GM19397 (cell line): ENCODE measurements at regions not wholly inside any gene's neighbourhood (a gene's known extent, or its start where the extent isn't known, plus 50 kb on each side); places are given as distances from the start of the nearest gene placed in this dataset.
"Not testable (repeated sequence)": the region's sequence is repeated elsewhere in the genome, so short reads cannot be mapped to it uniquely, and the experiment has no call there.

ENCODE experiments used
- ATAC-seq: cut with Tn5 transposase; IDR thresholded peaks from one replicate; pipeline ENCODE4 v1.9.1; 2021; ENCODE audit warnings: mild to moderate bottlenecking, moderate library complexity; ENCODE audit not compliant: unreplicated experiment

DNA sequence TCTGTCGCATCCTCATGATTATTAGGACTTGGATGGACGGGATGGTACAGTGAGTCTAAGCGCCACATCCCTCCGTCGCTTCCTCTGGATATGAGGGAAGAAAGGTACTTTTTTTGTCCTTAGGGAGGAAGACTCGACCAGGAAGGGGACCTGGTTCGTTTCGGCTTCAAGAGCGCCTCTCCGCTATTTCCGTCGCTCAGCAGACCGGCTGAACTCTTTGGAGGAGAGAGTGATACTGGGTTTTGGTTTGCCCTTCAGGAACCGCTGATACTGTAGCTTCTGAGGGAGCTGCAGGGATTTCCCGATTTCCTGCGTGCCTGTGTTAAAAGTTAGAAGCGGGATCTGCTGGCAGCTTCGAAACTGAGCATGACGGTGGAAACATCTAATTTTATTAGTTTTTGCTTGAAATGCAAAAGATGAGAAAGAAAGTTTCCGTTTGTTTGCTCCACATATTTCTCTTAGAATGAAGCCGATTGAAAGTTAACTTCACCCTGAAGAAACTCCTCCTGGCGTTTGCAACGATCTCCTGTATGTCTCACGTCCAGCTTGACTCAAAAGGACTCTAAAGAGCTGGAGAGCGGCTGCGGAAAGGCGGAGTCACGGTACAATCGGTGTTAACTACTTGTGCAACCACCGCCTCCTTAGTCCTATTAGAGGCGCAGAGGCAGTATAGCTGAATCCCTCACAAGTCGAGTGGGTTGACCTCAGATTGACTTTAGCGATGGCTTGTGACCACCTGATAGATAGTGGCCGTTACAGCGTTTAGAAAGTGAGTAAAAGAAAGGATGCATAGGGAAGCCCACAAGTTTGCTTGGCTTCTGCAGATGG lies 129.4 kb downstream of the TRIM27 start:
- no peak for ATAC-seq

DNA sequence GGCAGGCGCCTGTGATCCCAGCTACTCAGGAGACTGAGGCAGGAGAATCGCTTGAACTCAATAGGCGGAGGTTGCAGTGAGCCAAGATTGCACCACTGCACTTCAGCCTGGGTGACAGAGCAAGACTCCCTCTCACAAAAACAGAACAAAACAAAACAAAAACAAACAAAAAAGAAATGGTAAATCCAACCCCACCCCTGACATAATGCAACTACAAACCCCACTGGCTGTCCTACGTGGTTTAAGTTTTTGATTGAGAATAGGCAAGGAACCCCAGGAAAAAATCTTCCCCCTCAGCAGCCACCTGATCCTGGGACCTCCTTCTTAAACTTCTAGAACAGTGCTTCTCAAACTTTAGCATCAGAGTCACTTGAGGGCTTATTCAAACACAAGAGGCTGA lies 123.1 kb downstream of the TRIM27 start:
- ATAC-seq = not testable (repeated sequence)

DNA sequence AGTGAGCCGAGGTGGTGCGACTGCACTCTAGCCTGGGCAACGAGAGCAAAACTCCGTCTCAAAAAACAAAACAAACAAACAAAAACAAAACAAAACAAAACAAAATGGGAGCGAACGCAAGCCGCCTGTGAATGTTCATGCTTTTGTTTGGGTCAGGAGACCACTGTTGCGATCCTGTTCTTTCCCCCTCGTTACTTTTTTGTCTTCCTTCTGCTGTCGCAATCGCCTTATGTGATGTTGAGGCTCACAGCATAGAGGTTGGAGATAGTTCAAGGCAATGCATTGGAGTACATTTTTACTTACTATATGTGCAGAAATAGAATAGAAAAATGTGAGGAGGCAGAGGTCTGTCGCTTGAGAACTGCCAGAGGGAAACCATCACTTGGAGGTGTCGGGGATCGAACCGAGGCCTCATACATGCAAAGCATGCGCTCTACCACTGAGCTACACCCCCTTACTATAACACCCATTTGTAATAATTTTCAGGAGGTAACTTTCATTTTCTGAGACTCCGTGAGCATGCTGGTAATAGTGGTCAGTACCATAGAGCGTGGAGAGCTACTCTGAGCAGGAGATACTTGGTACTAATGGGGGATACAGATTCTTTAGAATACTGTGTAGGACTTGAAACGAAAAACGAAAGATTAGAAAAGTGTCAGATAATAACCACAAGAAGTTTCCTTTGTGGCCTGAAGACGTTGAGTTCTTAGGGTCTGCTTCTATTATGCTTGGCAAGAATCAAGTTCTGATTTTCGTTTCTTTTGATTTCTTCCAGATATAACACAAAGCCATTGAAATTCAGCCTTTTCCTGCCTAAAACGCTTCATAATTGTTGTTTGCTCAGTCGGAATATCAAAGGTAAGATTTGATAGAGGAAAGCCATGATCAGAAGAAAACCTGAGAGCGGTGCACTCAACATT lies 121.1 kb downstream of the TRIM27 start:
- ATAC-seq = no peak

- ATAC-seq = no peak
Observed at GRCh38 chr6:28803337-28803709, 120.5 kb downstream of the TRIM27 start.

GRCh38 chr6:28807682-28808280 lies 116.0 kb downstream of the TRIM27 start:
- no peak for ATAC-seq

- ATAC-seq = no peak
Observed at GRCh38 chr6:28808383-28808782, 115.4 kb downstream of the TRIM27 start.

DNA sequence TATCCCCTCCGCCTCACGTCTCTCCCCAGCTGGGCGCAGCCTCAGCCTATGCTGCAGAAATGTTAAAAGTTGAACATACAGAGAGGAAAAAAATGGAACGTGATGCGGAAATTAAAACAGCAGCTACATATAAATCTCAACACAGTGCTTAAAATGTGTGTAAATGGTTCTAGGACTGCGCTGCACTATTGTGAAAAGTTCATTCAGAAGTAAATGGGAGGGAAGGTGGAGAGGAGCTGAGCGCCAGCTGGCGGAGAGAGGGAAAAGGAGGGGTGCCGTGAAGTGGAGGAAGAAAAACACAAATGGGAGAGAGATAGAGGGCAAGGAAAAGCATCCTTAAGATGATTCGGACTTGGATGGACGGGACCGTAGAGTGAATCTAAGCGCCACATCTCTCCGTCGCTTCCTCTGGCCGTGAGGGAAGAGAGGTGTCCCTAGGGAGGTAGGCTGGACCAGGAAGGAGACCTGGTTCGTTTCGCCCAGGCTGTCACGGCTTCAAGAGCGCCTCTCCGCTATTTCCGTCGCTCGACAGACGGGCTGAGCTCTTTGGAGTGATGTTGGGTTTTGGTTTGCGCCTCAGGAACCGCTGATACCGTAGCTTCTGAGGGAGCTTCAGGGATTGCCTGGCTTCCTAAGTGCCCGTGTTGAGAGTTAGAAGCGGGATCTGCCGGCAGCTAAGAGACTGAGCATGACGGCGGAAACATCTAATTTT lies 113.7 kb downstream of the TRIM27 start:
- ATAC-seq = no peak

DNA sequence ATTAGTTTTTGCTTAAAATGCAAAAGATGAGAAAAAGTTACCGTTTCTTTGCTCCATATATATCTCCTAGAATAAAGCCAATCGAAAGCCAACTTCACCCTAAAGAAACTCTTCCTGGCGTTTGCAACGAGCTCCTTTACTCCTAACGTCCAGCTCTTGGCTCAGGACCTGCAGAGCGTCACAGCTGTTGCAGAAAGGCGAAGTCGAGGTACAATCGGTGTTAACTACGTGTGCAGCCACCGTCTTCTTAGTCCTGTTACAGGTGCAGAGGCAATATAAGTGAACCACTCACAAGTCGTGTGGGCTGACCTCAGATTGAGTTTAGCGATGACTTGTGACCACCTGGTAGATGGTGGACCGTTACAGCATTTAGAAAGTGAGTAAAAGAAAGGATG lies 113.1 kb downstream of the TRIM27 start:
- no peak for ATAC-seq

DNA sequence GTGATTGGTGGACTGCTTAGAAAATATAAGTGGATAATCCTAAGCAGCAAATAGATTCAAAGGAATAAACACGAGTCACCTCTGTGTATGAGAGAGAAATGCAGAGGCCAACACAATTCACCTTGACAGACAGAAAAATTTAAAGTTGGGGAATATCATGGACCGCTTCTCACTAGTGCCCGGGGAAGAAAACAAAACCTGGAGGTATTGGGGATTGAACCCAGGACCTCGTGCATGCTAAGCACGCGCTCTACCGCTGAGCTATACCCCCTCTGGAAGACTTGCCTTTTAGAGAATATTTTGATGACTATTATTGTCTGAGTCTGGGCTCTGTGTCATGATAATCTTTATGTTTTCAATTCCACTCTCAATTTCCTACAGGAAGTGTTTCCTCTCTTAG lies 111.9 kb downstream of the TRIM27 start:
- ATAC-seq = no peak

GRCh38 chr6:28812778-28813569 lies 110.8 kb downstream of the TRIM27 start:
- ATAC-seq = no peak

GRCh38 chr6:28814032-28814976 lies 109.5 kb downstream of the TRIM27 start:
- ATAC-seq = no peak

DNA sequence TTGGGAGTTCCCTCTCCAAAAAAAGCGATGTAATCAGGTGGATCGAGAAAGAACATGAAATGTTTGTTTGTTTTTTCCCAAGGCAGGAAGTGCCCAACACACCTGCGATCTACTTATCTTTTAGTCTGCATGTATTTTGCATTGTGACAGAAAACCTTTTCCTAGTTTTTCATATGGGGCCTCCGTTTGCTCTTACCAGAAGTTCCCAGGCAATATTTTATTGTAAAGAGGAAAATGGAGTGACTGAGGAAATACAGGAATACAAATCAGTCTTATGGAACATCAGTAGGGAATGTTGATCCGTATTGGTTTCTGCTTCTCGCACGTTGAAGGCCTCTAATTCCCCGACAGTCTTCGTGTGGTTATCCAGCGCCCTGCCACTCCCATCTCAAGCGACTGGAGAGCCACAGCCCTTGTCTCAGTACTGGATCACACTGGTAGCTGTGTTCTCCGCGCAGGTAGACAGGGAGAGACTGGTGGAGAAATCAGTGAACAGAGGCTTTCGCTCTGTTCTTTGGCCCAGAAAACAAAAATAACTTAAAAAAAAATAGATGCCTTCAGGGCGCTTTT lies 107.4 kb downstream of the TRIM27 start:
- ATAC-seq = no peak

DNA sequence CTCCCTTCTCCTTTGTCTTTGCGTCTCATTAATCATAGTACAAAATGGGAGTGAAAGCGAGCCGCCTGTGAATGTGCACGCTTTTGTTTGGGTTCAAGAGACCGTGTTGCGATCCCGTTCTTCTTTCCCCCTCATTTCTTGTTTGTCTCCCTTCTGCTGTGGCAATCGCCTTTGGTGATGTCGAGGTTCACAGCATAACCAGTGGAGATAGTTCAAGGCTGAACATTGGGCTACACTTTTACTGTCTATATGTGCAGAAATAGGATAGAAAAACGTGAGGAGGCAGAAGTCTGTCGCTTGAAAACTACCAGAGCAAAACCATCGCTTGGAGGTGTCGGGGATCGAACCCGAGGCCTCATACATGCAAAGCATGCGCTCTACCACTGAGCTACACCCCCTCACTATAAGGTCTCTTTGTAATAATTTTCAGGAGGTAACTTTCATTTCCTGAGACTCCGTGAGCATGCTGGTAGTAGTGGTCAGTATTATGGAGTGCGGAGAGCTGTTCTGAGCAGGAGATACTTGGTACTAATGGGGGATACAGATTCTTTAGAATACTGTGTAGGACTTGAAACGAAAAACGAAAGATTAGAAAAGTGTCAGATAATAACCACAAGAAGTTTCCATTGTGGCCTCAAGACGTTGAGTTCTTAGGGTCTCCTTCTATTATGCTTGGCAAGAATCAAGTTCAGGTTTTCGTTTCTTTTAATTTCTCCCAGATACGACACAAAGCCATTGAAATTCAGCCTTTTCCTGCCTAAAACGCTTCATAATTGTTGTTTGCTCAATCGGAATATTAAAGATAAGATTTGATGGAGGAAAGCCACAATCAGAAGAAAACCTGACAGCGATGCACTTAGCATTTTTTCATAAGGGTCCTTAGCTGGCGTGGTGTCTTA lies 106.6 kb downstream of the TRIM27 start:
- no peak for ATAC-seq

DNA sequence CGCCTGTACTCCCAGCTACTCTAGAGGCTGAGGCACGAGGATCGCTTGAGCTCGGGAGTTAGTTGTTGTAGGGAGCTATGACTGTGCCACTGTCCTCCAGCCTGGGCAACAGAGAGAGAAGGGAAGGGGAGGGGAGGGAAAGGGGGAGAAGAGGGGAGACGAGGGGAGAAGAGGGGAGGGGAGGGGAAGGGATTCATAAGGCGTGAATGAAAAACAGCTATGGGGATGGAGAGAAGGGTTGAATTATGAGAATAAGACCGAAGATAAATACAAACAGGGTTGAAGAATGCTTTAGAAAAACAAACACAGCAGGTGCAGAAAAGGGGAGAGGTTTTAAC lies 106.0 kb downstream of the TRIM27 start:
- ATAC-seq = no peak

DNA sequence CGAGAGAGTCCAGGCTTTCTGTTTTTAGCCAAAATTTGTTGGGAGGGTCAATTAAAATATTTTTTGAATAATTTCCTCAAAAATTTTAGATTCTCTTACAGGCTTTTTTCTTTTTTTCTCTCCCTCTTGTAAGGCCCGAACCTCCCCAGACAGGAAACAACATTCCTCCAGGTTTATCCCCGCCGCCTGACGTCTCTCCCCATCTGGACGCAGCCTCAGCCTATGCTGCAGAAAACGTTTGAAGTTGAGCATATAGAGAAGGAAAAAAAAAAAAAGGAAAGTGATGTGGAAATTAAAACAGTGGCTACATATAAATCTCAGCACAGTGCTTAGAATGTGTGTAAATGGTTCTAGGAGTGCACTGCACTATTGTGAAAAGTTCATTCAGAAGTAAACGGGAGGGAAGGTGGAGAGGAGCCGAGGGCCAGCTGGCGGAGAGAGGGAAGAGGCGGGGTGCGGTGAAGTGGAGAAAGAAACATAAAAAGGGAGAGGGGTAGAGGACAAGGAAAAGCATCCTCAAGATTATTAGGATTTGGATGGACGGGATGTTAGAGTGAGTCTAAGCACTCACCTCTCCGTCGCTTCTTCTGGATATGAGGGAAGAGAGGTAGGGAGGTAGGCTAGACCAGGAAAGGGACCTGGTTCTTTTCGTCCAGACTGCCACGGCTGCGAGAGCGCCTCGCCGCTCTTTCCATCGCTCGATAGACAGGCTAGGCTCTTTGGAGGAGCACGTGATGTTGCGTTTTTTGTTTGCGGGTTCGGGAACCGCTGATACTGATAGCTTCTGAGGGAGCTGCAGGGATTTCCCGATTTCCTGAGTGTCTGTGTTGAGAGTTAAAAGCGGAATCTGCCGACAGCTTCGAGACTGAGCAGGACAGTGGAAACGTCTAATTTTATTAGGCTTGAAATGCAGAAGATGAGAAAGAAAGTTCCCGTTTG lies 98.7 kb downstream of the TRIM27 start:
- no peak for ATAC-seq

DNA sequence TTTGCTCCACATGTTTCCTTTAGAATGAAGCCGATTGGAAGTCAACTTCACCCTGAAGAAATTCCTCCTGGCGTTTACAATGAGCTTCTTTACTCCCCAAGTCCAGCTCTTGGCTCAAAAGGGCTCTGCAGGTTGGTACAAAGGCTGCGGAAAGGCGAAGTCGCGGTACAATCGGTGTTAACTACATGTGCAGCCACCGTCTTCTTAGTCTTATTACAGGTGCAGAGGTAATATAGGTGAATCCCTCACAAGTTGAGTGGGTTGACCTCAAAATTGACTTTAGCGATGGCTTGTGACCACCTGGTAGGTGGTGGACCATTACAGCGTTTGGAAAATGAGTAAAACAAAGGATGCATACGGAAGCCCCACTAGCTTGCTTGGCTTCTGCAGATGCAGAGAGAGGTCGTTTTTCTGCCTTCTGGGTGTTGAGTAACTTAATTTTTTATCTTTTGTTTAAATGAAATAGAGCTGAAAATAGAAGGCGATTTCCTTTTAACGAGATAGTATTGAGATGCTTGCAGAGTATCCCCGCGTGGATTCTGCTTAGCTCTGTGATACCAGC lies 98.0 kb downstream of the TRIM27 start:
- ATAC-seq = no peak
